Stomach (tissue), 4 donors: ENCODE measurements at regions not wholly inside any gene's neighbourhood (a gene's known extent, or its start where the extent isn't known, plus 50 kb on each side); places are given as distances from the start of the nearest gene placed in this dataset.

ENCODE experiments used
- CTCF ChIP-seq, 7 experiments: fragments of 450-650 bp in 4 of 7; fragments of 200-600 bp in 3 of 7; sonication (generic) in 3 of 7; IDR thresholded peaks; one replicate each; pipeline ENCODE4 v1.5.1; 2016 to 2019; ENCODE audit warnings: antibody characterized with exemption in 7 of 7, control low read depth in 2 of 7, mild to moderate bottlenecking in 1 of 7
- POLR2A ChIP-seq, 4 donors: fragments of 450-650 bp; IDR thresholded peaks; one replicate each; pipeline ENCODE4 v1.6.1; 2016; ENCODE audit warnings: antibody characterized with exemption in 4 of 4, control low read depth in 2 of 4, mild to moderate bottlenecking in 1 of 4, moderate library complexity in 1 of 4

- no peak for TF ChIP-seq CTCF (IDR thresholded peaks at IDR 0.05)
- no peak for TF ChIP-seq POLR2A (IDR thresholded peaks at IDR 0.05)
Observed at GRCh38 chr7:94787285-94787684, 120.1 kb upstream of the PPP1R9A start.
